ENCODE measurements at regions not wholly inside any gene's neighbourhood (a gene's known extent, or its start where the extent isn't known, plus 50 kb on each side); places are given as distances from the start of the nearest gene placed in this dataset.

DNA sequence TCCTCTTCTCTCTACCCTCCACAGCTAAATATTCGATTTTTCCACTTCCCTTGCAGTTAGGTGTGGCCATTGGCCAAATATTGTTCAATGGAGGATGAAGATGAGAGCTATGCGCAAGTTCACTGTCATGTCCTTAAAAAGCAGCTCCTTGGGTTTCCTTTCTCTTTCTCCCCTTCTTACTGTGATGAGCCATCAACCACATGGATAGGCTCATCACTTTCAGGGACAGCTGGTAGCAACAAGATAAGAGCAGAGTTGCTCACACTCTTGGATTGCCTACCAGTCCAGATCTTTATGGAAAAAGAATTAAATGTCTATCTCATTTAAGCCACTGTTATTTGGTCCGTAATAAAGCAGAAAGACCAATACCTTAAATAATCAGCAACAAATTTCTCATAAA, 377.0 kb downstream of the DDX10 start:
- no peak for TF ChIP-seq CTCF (IDR thresholded peaks at IDR 0.05; ENCODE audit: low read depth, low read length)
- no peak for DNase-seq (ENCODE audit: extremely low read depth, low read depth)

DNA sequence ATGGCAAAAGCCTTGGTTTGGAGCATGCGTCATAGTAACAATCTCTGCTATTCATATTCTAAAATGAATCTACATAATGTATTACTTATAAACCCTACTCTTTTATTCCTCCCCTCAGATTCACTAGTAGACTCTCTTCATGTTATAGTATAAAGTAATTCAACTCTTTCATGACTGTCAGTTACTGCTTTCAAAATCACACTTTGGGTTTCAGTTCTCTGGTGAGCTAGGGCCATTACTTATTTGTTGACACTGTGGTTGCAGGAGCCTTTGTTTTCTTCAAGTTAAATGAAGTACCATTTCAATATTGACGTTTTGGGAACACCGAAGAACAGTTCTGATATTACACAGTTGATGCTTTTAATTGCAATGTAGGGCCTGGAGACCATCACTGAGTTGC, 378.4 kb downstream of the DDX10 start:
- no peak for DNase-seq (ENCODE audit: extremely low read depth, low read depth)
- no peak for TF ChIP-seq CTCF (IDR thresholded peaks at IDR 0.05; ENCODE audit: low read depth, low read length)

- DNase-seq (ENCODE audit: extremely low read depth, low read depth) = no peak
Observed at GRCh38 chr11:109046284-109046992, 375.6 kb upstream of the C11orf87 start.

DNA sequence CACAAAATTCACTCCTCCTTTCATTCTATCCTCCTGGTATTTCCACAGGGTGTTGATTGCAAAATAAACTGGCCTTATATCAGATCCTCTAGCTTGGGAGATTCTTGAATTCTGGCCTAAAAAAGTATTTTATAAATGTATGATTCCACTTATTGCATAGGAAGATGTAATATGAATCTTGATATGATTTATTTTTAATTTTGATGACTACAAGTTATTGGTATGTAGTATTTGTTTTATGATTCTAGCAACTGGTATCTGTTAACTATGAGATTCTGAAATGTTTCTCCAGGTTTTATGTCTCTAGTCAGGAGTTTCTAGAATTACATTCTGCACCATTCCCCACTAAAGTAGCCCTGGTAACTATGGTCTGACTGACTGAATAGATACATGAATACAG, 373.9 kb upstream of the C11orf87 start:
- no peak for TF ChIP-seq CTCF (IDR thresholded peaks at IDR 0.05; ENCODE audit: low read depth, low read length)
- DNase-seq (ENCODE audit: extremely low read depth, low read depth) = no peak

More at GRCh38 chr11:109046284-109046992, 375.6 kb upstream of the C11orf87 start:
- TF ChIP-seq CTCF (IDR thresholded peaks at IDR 0.05; ENCODE audit: low read depth, low read length) = no peak

DNA sequence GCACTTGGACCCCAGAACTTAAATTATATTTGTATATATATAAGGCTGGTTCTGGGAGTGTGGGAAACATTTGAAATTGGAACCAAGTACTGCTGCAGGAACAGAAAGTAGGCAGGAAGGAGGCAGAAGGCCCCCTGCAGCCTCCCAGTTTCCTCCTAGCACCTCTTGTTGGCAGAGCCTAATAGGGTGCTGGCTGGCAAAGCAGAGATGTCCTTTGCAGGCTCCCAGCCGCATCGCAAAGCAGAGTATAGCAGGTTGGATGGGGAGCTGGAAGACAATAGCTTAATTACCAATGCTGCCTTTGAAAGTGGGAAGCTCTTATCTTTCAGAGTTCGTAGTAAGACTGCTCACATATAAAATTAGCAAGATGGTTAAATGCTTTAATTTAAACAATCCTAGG, 370.8 kb upstream of the C11orf87 start:
- no peak for DNase-seq (ENCODE audit: extremely low read depth, low read depth)
- TF ChIP-seq CTCF (IDR thresholded peaks at IDR 0.05; ENCODE audit: low read depth, low read length) = no peak

- DNase-seq (ENCODE audit: extremely low read depth, low read depth) = no peak
- TF ChIP-seq CTCF (IDR thresholded peaks at IDR 0.05; ENCODE audit: low read depth, low read length) = no peak
Observed at GRCh38 chr11:109059402-109059801, 362.6 kb upstream of the C11orf87 start.

DNA sequence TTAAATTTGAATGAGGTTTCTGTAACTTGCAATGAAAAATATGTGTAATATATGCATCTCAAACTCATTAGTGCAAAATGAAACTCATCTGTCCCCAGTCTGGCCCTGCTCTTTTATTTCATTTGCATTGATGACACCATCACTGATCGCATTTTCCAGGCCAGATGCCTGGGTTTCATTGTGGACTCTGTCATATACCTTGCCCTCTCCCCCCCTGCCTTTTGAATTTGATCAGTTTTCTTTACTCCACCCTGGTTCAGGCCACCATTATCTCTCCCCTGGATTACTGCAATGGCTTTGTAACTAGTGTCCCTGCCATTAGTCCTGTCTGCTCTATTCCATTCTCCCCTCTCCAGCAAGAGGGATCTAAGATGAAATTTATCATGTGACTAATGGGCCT, 360.6 kb upstream of the C11orf87 start:
- no peak for TF ChIP-seq CTCF (IDR thresholded peaks at IDR 0.05; ENCODE audit: low read depth, low read length)
- no peak for DNase-seq (ENCODE audit: extremely low read depth, low read depth)
